NCI-H510A (cell line): ENCODE measurements at regions not wholly inside any gene's neighbourhood (a gene's known extent, or its start where the extent isn't known, plus 50 kb on each side); places are given as distances from the start of the nearest gene placed in this dataset.
"Not testable (repeated sequence)": the region's sequence is repeated elsewhere in the genome, so short reads cannot be mapped to it uniquely, and the experiment has no call there.

Experiments
- DNase-seq: peaks from one replicate; lab custom pipeline; 2025; lab: John Stamatoyannopoulos, UW

- no peak for DNase-seq
These were observed 154.1 kb upstream of the LPP start for GRCh38 chr3:187999821-188000220.

GRCh38 chr3:188000361-188000861 lies 153.5 kb upstream of the LPP start:
- peak; percentile 57 for DNase-seq

GRCh38 chr3:188001093-188001492 lies 152.9 kb upstream of the LPP start:
- no peak for DNase-seq

- no peak for DNase-seq
These were observed 152.0 kb upstream of the LPP start for GRCh38 chr3:188001926-188002325.

- no peak for DNase-seq
These were observed 151.3 kb upstream of the LPP start for GRCh38 chr3:188002626-188003138.

- no peak for DNase-seq
These were observed 150.5 kb upstream of the LPP start for GRCh38 chr3:188003188-188004171.

GRCh38 chr3:188006726-188007393 lies 147.1 kb upstream of the LPP start:
- peak; percentile 61 for DNase-seq

GRCh38 chr3:188007897-188008296 lies 146.1 kb upstream of the LPP start:
- DNase-seq = no peak

- no peak for DNase-seq
These were observed 145.3 kb upstream of the LPP start for GRCh38 chr3:188008582-188009213.

GRCh38 chr3:188010478-188010877 lies 143.5 kb upstream of the LPP start:
- no peak for DNase-seq

- DNase-seq = no peak
These were observed 134.2 kb upstream of the LPP start for GRCh38 chr3:188019727-188020126.

GRCh38 chr3:188021041-188021440 lies 132.9 kb upstream of the LPP start:
- no peak for DNase-seq

- no peak for DNase-seq
These were observed 132.4 kb upstream of the LPP start for GRCh38 chr3:188021502-188022040.

GRCh38 chr3:188022902-188023301 lies 131.1 kb upstream of the LPP start:
- DNase-seq = not testable (repeated sequence)

GRCh38 chr3:188025555-188025954 lies 128.4 kb upstream of the LPP start:
- DNase-seq = no peak

- DNase-seq = no peak
These were observed 127.6 kb upstream of the LPP start for GRCh38 chr3:188026191-188026968.

- DNase-seq = no peak
These were observed 122.8 kb upstream of the LPP start for GRCh38 chr3:188031121-188031520.

- DNase-seq = no peak
These were observed 119.0 kb upstream of the LPP start for GRCh38 chr3:188034989-188035388.

GRCh38 chr3:188036375-188037194 lies 117.4 kb upstream of the LPP start:
- DNase-seq = no peak

GRCh38 chr3:188037195-188037718 lies 116.7 kb upstream of the LPP start:
- DNase-seq = no peak
